GM12873 (cell line): ENCODE measurements at regions not wholly inside any gene's neighbourhood (a gene's known extent, or its start where the extent isn't known, plus 50 kb on each side); places are given as distances from the start of the nearest gene placed in this dataset.

Source experiments
- CTCF ChIP-seq: IDR thresholded peaks from 2 replicates; pipeline ENCODE4 v1.5.1; 2012; ENCODE audit warnings: low read depth, mild to moderate bottlenecking, moderate library complexity, low read length, control low read depth; ENCODE audit not compliant: insufficient read depth; ENCODE audit errors: missing control alignments

- TF ChIP-seq CTCF = no peak
Measured at GRCh38 chr5:74201334-74202081, 439.0 kb downstream of the ENC1 start.

- no peak for TF ChIP-seq CTCF
Measured at GRCh38 chr5:74200560-74200959, 440.0 kb downstream of the ENC1 start.

GRCh38 chr5:74199436-74200210 is 440.9 kb downstream of the ENC1 start:
- no peak for TF ChIP-seq CTCF

- TF ChIP-seq CTCF = no peak
Measured at GRCh38 chr5:74199005-74199404, 441.5 kb downstream of the ENC1 start.

GRCh38 chr5:74198156-74198555 is 442.4 kb downstream of the ENC1 start:
- no peak for TF ChIP-seq CTCF

GRCh38 chr5:74196233-74196632 is 444.3 kb downstream of the ENC1 start:
- no peak for TF ChIP-seq CTCF

- no peak for TF ChIP-seq CTCF
Measured at GRCh38 chr5:74194196-74194595, 446.3 kb downstream of the ENC1 start.
